ENCODE measurements at regions not wholly inside any gene's neighbourhood (a gene's known extent, or its start where the extent isn't known, plus 50 kb on each side); places are given as distances from the start of the nearest gene placed in this dataset.

GRCh38 chr4:72712997-72713396, 144.0 kb upstream of the ADAMTS3 start:
- TF ChIP-seq CTCF (conservative IDR thresholded peaks at IDR 0.05; ENCODE audit: low read depth, low read length) (no peak), EZH2 (IDR thresholded peaks at IDR 0.05; ENCODE audit: borderline replicate concordance, low read depth, low read length, poor library complexity, severe bottlenecking) (no peak)
